HEK293T (cell line): ENCODE measurements at regions not wholly inside any gene's neighbourhood (a gene's known extent, or its start where the extent isn't known, plus 50 kb on each side); places are given as distances from the start of the nearest gene placed in this dataset.

Experiments
- ARNT ChIP-seq: fragments of 450-650 bp; IDR thresholded peaks from 2 replicates; pipeline ENCODE4 v1.6.1; 2017; ENCODE audit warnings: mild to moderate bottlenecking
- BHLHE40 ChIP-seq: fragments of 450-650 bp; IDR thresholded peaks from 2 replicates; pipeline ENCODE4 v1.6.1; 2016; ENCODE audit warnings: mild to moderate bottlenecking, moderate library complexity, borderline replicate concordance
- ELF4 ChIP-seq: fragments of 450-650 bp; IDR thresholded peaks from 2 replicates; pipeline ENCODE4 v1.6.1; 2017; ENCODE audit warnings: antibody characterized with exemption
- FOXK2 ChIP-seq: fragments of 450-650 bp; IDR thresholded peaks from 2 replicates; pipeline ENCODE4 v1.6.1; 2016; ENCODE audit warnings: mild to moderate bottlenecking
- FOXM1 ChIP-seq: fragments of 450-650 bp; IDR thresholded peaks from 2 replicates; pipeline ENCODE4 v1.6.1; 2017; ENCODE audit warnings: mild to moderate bottlenecking, borderline replicate concordance
- HDGF ChIP-seq: fragments of 450-650 bp; IDR thresholded peaks from 2 replicates; pipeline ENCODE4 v1.6.1; 2017; ENCODE audit warnings: antibody characterized with exemption, borderline replicate concordance
- L3MBTL2 ChIP-seq: fragments of 450-650 bp; conservative IDR thresholded peaks from 2 replicates; pipeline ENCODE4 v1.6.1; 2016; ENCODE audit warnings: mild to moderate bottlenecking
- SP1 ChIP-seq: fragments of 450-650 bp; IDR thresholded peaks from 2 replicates; pipeline ENCODE4 v1.6.1; 2017
- SUZ12 ChIP-seq: fragments of 450-650 bp; IDR thresholded peaks from 2 replicates; pipeline ENCODE4 v1.6.1; 2016; ENCODE audit warnings: mild to moderate bottlenecking
- TARDBP ChIP-seq: fragments of 450-650 bp; IDR thresholded peaks from 2 replicates; pipeline ENCODE4 v1.6.1; 2016

- TF ChIP-seq FOXK2 (no peak), SP1 (no peak), BHLHE40 (no peak), L3MBTL2 (no peak), HDGF (no peak), SUZ12 (no peak), FOXM1 (no peak), TARDBP (no peak), ELF4 (no peak), ARNT (no peak)
Observed at GRCh38 chr3:159629329-159630084, 359.1 kb upstream of the IL12A start.
